Neutrophil (primary cell): ENCODE measurements at regions not wholly inside any gene's neighbourhood (a gene's known extent, or its start where the extent isn't known, plus 50 kb on each side); places are given as distances from the start of the nearest gene placed in this dataset.
"Not testable (repeated sequence)": the region's sequence is repeated elsewhere in the genome, so short reads cannot be mapped to it uniquely, and the experiment has no call there.

Source experiments
- H3K27ac ChIP-seq: fragments of 200-600 bp; sonication (generic); 2 replicates; pipeline ENCODE4 v1.5.1; 2016; ENCODE audit warnings: mild to moderate bottlenecking, moderate library complexity
- H3K27me3 ChIP-seq: fragments of 200-600 bp; sonication (generic); 2 replicates; pipeline ENCODE4 v1.6.0; 2016; ENCODE audit warnings: mild to moderate bottlenecking
- H3K36me3 ChIP-seq: fragments of 200-600 bp; sonication (generic); 2 replicates; pipeline ENCODE4 v1.5.1; 2017
- H3K4me1 ChIP-seq, 2 experiments: fragments of 200-600 bp in 1 of 2; sonication (generic) in 1 of 2; 1 replicate in 1 of 2; 2 replicates in 1 of 2; pipeline versions ENCODE4 v1.5.1 to v1.6.1; 2013 to 2016; ENCODE audit warnings: low read depth in 1 of 2, low read length in 1 of 2, mild to moderate bottlenecking in 1 of 2, moderate library complexity in 1 of 2; ENCODE audit not compliant: control insufficient read depth in 1 of 2, insufficient read depth in 1 of 2
- H3K4me3 ChIP-seq, 2 experiments: fragments of 200-600 bp in 1 of 2; sonication (generic) in 1 of 2; 1 replicate in 1 of 2; 2 replicates in 1 of 2; pipeline ENCODE4 v1.5.1; 2013 to 2016; ENCODE audit warnings: low read depth in 1 of 2, low read length in 1 of 2, mild to moderate bottlenecking in 1 of 2, moderate library complexity in 1 of 2
- H3K9me3 ChIP-seq: fragments of 200-600 bp; sonication (generic); 2 replicates; pipeline ENCODE4 v1.5.1; 2016
- CTCF ChIP-seq: fragments of 200-600 bp; sonication (generic); IDR thresholded peaks from 2 replicates; pipeline ENCODE4 v1.5.1; 2016; ENCODE audit warnings: antibody characterized with exemption

GRCh38 chr6:15935661-15936060 lies 193.2 kb upstream of the MYLIP start:
- Histone ChIP-seq H3K27ac (no peak overlapping the region), H3K9me3 (peaks cover 12% of the 10 kb centered on the region), H3K4me1 (peaks cover 11% of the 10 kb centered on the region in 2 experiments), H3K27me3 (no peaks in the 10 kb centered on the region), H3K36me3 (no peaks in the 10 kb centered on the region), H3K4me3 (no peak overlapping the region)
- no peak for TF ChIP-seq CTCF

GRCh38 chr6:15931697-15932096 lies 197.2 kb upstream of the MYLIP start:
- H3K36me3 ChIP-seq, H3K4me3 ChIP-seq, H3K27ac ChIP-seq, H3K27me3 ChIP-seq: not testable (repeated sequence)
- peaks cover 35 to 39% of the 10 kb centered on the region in 2 experiments for H3K4me1 ChIP-seq
- peaks cover 12% of the 10 kb centered on the region for H3K9me3 ChIP-seq

- TF ChIP-seq CTCF: no peak
Observed at GRCh38 chr6:15930207-15930606, 198.7 kb upstream of the MYLIP start.

GRCh38 chr6:15929685-15930084 lies 199.2 kb upstream of the MYLIP start:
- no peak overlapping the region for H3K4me3 ChIP-seq
- peaks cover 12% of the 10 kb centered on the region for H3K9me3 ChIP-seq
- no peak for TF ChIP-seq CTCF
- no peaks in the 10 kb centered on the region for H3K36me3 ChIP-seq
- peaks cover 23 to 27% of the 10 kb centered on the region in 2 experiments for H3K4me1 ChIP-seq
- H3K27me3 ChIP-seq: no peaks in the 10 kb centered on the region
- no peak overlapping the region for H3K27ac ChIP-seq

More at GRCh38 chr6:15930207-15930606, 198.7 kb upstream of the MYLIP start:
- no peaks in the 10 kb centered on the region for H3K36me3 ChIP-seq
- no peak overlapping the region for H3K4me3 ChIP-seq
- H3K27ac ChIP-seq: no peak overlapping the region
- H3K9me3 ChIP-seq: peaks cover 12% of the 10 kb centered on the region
- H3K4me1 ChIP-seq: peaks cover 23 to 27% of the 10 kb centered on the region in 2 experiments
- no peaks in the 10 kb centered on the region for H3K27me3 ChIP-seq

GRCh38 chr6:15927531-15928225 lies 201.2 kb upstream of the MYLIP start:
- Histone ChIP-seq H3K4me3 (no peak overlapping the region), H3K4me1 (peaks cover 23 to 27% of the 10 kb centered on the region in 2 experiments), H3K27ac (no peak overlapping the region), H3K9me3 (peaks cover 12% of the 10 kb centered on the region), H3K27me3 (no peaks in the 10 kb centered on the region), H3K36me3 (no peaks in the 10 kb centered on the region)
- no peak for TF ChIP-seq CTCF

GRCh38 chr6:15926256-15926655 lies 202.6 kb upstream of the MYLIP start:
- no peaks in the 10 kb centered on the region for H3K36me3 ChIP-seq
- TF ChIP-seq CTCF: no peak
- H3K27ac ChIP-seq: no peak overlapping the region
- no peaks in the 10 kb centered on the region for H3K27me3 ChIP-seq
- H3K9me3 ChIP-seq: peaks cover 5% of the 10 kb centered on the region
- H3K4me3 ChIP-seq: no peak overlapping the region
- H3K4me1 ChIP-seq: peaks cover 23 to 27% of the 10 kb centered on the region in 2 experiments
